ENCODE measurements at regions not wholly inside any gene's neighbourhood (a gene's known extent, or its start where the extent isn't known, plus 50 kb on each side); places are given as distances from the start of the nearest gene placed in this dataset.

DNA sequence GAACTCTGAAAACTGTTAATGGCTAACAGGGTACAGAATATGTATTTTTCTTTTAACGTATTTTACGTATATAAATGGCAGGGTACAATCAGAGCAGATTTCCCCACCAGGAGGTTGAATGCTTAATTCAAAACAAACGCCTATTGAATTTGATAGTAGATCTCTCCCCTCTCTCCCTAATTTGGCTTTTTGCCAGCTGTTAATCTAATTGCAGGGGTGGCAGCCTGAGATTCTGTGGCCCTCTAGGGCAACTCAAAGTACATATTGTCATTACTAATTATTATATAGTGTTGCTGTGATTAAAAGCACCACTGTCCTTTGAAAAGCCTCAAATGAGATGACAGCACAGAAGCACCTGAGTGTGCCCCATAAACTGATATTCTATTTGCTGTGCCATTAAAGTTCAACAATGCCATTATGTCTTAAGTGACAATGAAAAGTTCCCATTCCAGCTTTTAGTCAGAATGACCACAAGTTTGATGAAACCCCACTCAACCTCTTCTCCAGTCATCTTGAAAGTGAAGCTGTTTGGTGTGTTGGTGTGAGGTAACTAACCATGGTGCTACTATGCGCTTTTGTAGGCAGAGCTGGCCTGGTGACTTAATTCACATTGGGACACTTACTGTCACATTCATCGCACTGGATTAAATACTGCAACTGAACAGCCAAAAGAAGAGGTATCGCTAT lies 351.4 kb downstream of the KCNRG start:
- TF ChIP-seq, protein P1, sequence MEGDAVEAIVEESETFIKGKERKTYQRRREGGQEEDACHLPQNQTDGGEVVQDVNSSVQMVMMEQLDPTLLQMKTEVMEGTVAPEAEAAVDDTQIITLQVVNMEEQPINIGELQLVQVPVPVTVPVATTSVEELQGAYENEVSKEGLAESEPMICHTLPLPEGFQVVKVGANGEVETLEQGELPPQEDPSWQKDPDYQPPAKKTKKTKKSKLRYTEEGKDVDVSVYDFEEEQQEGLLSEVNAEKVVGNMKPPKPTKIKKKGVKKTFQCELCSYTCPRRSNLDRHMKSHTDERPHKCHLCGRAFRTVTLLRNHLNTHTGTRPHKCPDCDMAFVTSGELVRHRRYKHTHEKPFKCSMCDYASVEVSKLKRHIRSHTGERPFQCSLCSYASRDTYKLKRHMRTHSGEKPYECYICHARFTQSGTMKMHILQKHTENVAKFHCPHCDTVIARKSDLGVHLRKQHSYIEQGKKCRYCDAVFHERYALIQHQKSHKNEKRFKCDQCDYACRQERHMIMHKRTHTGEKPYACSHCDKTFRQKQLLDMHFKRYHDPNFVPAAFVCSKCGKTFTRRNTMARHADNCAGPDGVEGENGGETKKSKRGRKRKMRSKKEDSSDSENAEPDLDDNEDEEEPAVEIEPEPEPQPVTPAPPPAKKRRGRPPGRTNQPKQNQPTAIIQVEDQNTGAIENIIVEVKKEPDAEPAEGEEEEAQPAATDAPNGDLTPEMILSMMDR (IDR thresholded peaks at IDR 0.05), result no peak
- TF ChIP-seq POLR2AphosphoS5 (IDR thresholded peaks at IDR 0.05) (no peak), EP300 (IDR thresholded peaks at IDR 0.05) (no peak), POLR2A (IDR thresholded peaks at IDR 0.05; ENCODE audit: low read depth) (no peak)

Data from esophagus muscularis mucosa (tissue), 4 donors.